MM.1S (cell line): ENCODE measurements at regions not wholly inside any gene's neighbourhood (a gene's known extent, or its start where the extent isn't known, plus 50 kb on each side); places are given as distances from the start of the nearest gene placed in this dataset.

Experiments used
- EZH2 ChIP-seq: fragments of 300-600 bp; sonication (generic); optimal IDR thresholded peaks from 2 replicates; pipeline ENCODE3; 2017; ENCODE audit warnings: low read depth, mild to moderate bottlenecking, antibody characterized with exemption, low read length, mixed read lengths
- EZH2phosphoT487 ChIP-seq: fragments of 300-600 bp; sonication (generic); IDR thresholded peaks from 2 replicates; pipeline ENCODE4 v1.6.1; 2018; ENCODE audit warnings: antibody characterized with exemption, low read length
- TF ChIP-seq, protein P1 (sequence below): fragments of 300-600 bp; sonication (generic); IDR thresholded peaks from 2 replicates; pipeline ENCODE4 v1.5.1; 2016; ENCODE audit warnings: antibody characterized with exemption, low read length, mixed read lengths

GRCh38 chr2:22281033-22281432, 1103.9 kb upstream of the KLHL29 start:
- TF ChIP-seq, protein P1, sequence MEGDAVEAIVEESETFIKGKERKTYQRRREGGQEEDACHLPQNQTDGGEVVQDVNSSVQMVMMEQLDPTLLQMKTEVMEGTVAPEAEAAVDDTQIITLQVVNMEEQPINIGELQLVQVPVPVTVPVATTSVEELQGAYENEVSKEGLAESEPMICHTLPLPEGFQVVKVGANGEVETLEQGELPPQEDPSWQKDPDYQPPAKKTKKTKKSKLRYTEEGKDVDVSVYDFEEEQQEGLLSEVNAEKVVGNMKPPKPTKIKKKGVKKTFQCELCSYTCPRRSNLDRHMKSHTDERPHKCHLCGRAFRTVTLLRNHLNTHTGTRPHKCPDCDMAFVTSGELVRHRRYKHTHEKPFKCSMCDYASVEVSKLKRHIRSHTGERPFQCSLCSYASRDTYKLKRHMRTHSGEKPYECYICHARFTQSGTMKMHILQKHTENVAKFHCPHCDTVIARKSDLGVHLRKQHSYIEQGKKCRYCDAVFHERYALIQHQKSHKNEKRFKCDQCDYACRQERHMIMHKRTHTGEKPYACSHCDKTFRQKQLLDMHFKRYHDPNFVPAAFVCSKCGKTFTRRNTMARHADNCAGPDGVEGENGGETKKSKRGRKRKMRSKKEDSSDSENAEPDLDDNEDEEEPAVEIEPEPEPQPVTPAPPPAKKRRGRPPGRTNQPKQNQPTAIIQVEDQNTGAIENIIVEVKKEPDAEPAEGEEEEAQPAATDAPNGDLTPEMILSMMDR = no peak
- TF ChIP-seq EZH2 = no peak
- TF ChIP-seq EZH2phosphoT487 = no peak
